ENCODE measurements at regions not wholly inside any gene's neighbourhood (a gene's known extent, or its start where the extent isn't known, plus 50 kb on each side); places are given as distances from the start of the nearest gene placed in this dataset.

DNA sequence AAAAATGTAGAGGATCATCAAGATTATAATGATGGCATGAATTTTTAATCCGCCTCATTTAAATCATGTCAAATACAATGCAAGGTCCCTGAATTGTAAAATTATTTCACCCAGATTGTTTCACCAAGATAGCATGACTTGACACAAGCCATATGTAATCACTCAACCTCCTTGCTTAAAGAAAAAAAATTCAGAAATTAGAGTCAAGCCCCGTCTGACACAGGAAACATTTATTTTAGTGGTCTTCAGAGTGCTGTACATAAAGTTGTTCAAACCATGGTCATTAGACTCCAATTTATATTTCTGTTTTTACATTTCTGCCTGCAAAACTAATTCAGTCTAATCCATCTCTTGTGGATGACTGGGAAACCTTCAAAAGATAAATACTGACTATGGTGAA, 200.2 kb downstream of the CBLN4 start:
- no peaks in the 10 kb centered on the region for H3K36me3 ChIP-seq (ENCODE audit: control insufficient read depth in 2 of 2, insufficient read depth in 2 of 2, low read length in 1 of 2)
- H3K9ac ChIP-seq (ENCODE audit: control insufficient read depth, insufficient read depth, low read length): no peak overlapping the region
- WGBS (ENCODE audit: insufficient coverage, insufficient replicate concordance, low lambda C conversion rate, missing lambda C conversion rate): 8% methylated on average over 2 of the region's 2 CpGs
- POLR2A ChIA-PET: no interaction called here
- no peaks in the 10 kb centered on the region for H3K27me3 ChIP-seq (replicated peaks in 1 of 2; ENCODE audit: control insufficient read depth in 2 of 2, insufficient read depth in 2 of 2, low read length in 1 of 2)
- H2AFZ ChIP-seq (ENCODE audit: control insufficient read depth, low read depth, low read length): no peak overlapping the region
- no peaks in the 10 kb centered on the region for H3K9me3 ChIP-seq (replicated peaks; ENCODE audit: control insufficient read depth, insufficient read depth, low read length)
- SMC1A ChIA-PET (ENCODE audit: uncharacterized antibody, unreplicated experiment): no interaction called here
- no peak overlapping the region for H3K4me3 ChIP-seq
- no peak for ATAC-seq
- in situ Hi-C loops (cut with MboI) (no loop called here), intact Hi-C loops (cut with micrococcal nuclease; ENCODE audit: unreplicated experiment) (no loop called here)
- no peaks in the 10 kb centered on the region for H3K4me1 ChIP-seq (ENCODE audit: control insufficient read depth, insufficient read depth, low read length)
- DNase-seq (ENCODE audit: low read depth, low spot score): no peak
- no peak for TF ChIP-seq RBBP5 (conservative IDR thresholded peaks at IDR 0.05)
- TF ChIP-seq CREB1 (IDR thresholded peaks at IDR 0.05; ENCODE audit: low read depth): no peak
- TF ChIP-seq NFYB (IDR thresholded peaks at IDR 0.05; ENCODE audit: insufficient read depth, low read depth, low read length): no peak
- no peak for TF ChIP-seq ZNF687 (IDR thresholded peaks at IDR 0.05)
- no peak for TF ChIP-seq E4F1 (IDR thresholded peaks at IDR 0.05; ENCODE audit: borderline replicate concordance, partially characterized antibody)
- TF ChIP-seq IRF4 (IDR thresholded peaks at IDR 0.05; ENCODE audit: low read depth, low read length): no peak
- TF ChIP-seq, protein P1, sequence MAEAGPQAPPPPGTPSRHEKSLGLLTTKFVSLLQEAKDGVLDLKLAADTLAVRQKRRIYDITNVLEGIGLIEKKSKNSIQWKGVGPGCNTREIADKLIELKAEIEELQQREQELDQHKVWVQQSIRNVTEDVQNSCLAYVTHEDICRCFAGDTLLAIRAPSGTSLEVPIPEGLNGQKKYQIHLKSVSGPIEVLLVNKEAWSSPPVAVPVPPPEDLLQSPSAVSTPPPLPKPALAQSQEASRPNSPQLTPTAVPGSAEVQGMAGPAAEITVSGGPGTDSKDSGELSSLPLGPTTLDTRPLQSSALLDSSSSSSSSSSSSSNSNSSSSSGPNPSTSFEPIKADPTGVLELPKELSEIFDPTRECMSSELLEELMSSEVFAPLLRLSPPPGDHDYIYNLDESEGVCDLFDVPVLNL (IDR thresholded peaks at IDR 0.05; ENCODE audit: low read depth, low read length): no peak
- no peak for TF ChIP-seq TBL1XR1 (IDR thresholded peaks at IDR 0.05; ENCODE audit: low read depth, low read length)
- CTCF ChIA-PET: no interaction called here
- FAIRE-seq: no peak
- RAD21 ChIA-PET (ENCODE audit: unreplicated experiment): no interaction called here
- no TSS peak for BruUV-seq (replicated peaks)
- no peaks in the 10 kb centered on the region for H3K79me2 ChIP-seq (ENCODE audit: control insufficient read depth, insufficient read depth, low read length)
- H3K4me2 ChIP-seq (ENCODE audit: control insufficient read depth, insufficient read depth): no peak overlapping the region
- H3K27ac ChIP-seq (ENCODE audit: control insufficient read depth, insufficient read depth): no peak overlapping the region
- H4K20me1 ChIP-seq (ENCODE audit: control insufficient read depth, insufficient read depth): no peaks in the 10 kb centered on the region

Data from GM12878 (cell line).